HG02981 (cell line): ENCODE measurements at regions not wholly inside any gene's neighbourhood (a gene's known extent, or its start where the extent isn't known, plus 50 kb on each side); places are given as distances from the start of the nearest gene placed in this dataset.
"Not testable (repeated sequence)": the region's sequence is repeated elsewhere in the genome, so short reads cannot be mapped to it uniquely, and the experiment has no call there.

Source experiments
- ATAC-seq: cut with Tn5 transposase; IDR thresholded peaks from one replicate; pipeline ENCODE4 v1.9.1; 2021; ENCODE audit warnings: mild to moderate bottlenecking, moderate library complexity; ENCODE audit not compliant: unreplicated experiment

- not testable (repeated sequence) for ATAC-seq
Measured at GRCh38 chrY:3491423-3491822, 87.4 kb upstream of the TGIF2LY start.

GRCh38 chrY:3494539-3494938 is 84.3 kb upstream of the TGIF2LY start:
- ATAC-seq: not testable (repeated sequence)

- ATAC-seq: peak; percentile 99
Measured at GRCh38 chrY:3527040-3527439, 51.8 kb upstream of the TGIF2LY start.
